Fibroblast of villous mesenchyme (primary cell): ENCODE measurements at regions not wholly inside any gene's neighbourhood (a gene's known extent, or its start where the extent isn't known, plus 50 kb on each side); places are given as distances from the start of the nearest gene placed in this dataset.
"Not testable (repeated sequence)": the region's sequence is repeated elsewhere in the genome, so short reads cannot be mapped to it uniquely, and the experiment has no call there.

Experiments
- DNase-seq: peaks from one replicate; pipeline ENCODE4 v3.0.0-alpha.2; 2010; ENCODE audit warnings: low read depth
- H3K4me3 ChIP-seq: 2 replicates; pipeline ENCODE4 v1.5.1; 2011; ENCODE audit warnings: low read depth, mild to moderate bottlenecking, low read length
- TF ChIP-seq, protein P1 (sequence below): IDR thresholded peaks from 2 replicates; pipeline ENCODE4 v1.5.1; 2012; ENCODE audit warnings: low read depth, mild to moderate bottlenecking, low read length; ENCODE audit not compliant: insufficient read depth

DNA sequence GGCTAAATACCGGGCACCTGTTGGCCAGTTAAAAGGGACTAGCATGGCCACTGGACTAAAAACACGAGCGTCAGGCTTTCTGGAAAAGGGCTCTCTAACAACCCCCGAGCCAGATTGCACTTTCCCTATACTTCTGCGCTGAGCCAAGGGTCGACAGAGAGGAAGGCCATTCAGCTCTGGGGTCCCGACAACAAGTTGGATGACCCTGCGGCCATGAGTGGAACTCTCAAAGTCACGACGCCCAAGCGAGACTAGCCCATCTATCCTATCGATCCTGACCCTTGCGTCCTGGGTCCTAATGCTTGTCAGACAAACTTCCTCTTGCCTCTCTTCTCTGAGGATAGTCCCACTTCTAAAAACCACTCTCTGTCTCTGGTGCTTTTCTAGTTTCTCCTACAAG, 99.9 kb upstream of the PRDX6 start:
- TF ChIP-seq, protein P1, sequence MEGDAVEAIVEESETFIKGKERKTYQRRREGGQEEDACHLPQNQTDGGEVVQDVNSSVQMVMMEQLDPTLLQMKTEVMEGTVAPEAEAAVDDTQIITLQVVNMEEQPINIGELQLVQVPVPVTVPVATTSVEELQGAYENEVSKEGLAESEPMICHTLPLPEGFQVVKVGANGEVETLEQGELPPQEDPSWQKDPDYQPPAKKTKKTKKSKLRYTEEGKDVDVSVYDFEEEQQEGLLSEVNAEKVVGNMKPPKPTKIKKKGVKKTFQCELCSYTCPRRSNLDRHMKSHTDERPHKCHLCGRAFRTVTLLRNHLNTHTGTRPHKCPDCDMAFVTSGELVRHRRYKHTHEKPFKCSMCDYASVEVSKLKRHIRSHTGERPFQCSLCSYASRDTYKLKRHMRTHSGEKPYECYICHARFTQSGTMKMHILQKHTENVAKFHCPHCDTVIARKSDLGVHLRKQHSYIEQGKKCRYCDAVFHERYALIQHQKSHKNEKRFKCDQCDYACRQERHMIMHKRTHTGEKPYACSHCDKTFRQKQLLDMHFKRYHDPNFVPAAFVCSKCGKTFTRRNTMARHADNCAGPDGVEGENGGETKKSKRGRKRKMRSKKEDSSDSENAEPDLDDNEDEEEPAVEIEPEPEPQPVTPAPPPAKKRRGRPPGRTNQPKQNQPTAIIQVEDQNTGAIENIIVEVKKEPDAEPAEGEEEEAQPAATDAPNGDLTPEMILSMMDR = no peak
- DNase-seq = no peak
- no peak overlapping the region for H3K4me3 ChIP-seq

DNA sequence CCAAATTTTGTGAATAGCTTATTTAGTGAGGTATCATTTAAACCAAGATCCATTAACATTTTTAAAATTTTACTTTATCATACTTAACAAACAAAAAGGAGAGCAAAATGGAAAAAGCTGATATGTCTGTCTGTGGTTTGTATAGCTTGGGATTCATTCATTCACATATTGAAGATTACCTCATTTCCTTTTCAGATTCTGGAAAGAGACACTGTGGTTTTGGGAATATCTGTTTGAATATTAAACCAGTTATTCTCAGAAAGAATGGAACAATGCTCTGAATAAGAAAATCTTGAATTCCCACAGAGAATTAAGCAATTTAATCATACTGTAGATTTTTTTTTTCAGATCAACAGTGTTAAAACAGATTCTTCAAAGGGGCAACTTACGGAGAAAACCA, 93.8 kb upstream of the PRDX6 start:
- DNase-seq = no peak
- TF ChIP-seq, protein P1 = no peak
- no peak overlapping the region for H3K4me3 ChIP-seq

DNA sequence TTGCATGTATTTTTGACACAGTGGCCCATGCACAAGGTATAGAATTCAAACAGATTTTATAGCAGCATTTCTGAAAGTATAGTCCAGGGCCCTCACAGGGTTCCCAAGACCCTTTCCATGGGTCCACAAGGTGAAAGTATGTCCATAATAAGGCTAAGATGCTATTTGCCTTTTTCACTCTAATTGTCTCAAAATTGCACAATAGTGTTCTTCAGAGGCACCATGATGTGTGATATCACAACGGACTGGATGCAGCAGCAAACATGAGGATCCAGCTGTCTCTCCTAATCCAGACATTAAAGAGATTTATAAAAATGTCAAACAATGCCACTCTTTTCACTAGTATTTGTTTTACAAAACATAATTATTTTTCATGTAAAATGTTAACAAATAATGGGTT, 88.8 kb upstream of the PRDX6 start:
- DNase-seq = no peak
- H3K4me3 ChIP-seq = no peak overlapping the region
- TF ChIP-seq, protein P1 = no peak

DNA sequence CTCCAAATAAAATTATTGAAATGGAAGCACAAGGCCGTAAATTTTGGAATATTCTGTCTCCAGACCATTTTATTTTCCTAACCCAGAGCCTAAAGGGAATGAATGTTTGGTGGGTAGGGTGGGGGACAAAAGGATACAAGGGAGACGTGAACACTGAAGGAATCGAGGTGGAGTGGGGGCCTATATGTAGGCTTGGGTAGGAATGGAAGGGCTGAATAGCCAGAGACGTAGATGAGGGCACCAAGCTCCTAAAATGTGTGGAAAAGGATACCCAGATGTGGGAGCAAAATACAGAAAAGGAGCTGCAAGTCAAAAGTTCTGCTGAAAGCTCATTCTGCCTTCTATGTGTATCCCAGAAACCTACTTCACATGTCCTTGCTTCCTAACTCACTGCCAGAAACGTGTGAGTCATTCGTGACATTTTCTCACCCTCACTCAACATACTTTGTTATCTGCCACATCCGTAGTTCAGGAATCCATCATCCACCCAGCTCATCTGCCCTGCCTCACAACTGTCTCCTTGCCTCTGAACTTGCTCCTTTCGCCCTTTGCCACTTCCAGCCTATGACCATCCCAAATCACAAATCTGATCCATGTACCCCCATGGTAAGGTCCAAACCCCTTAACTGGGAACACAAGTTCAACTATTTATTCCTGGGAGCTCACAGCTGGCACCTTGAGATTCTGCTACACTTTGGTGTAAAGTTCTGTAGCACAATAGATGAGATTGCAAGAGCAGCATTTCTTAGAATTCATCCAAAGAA, 84.1 kb upstream of the PRDX6 start:
- H3K4me3 ChIP-seq = no peak overlapping the region
- peak; percentile 93 for DNase-seq
- TF ChIP-seq, protein P1 = no peak

DNA sequence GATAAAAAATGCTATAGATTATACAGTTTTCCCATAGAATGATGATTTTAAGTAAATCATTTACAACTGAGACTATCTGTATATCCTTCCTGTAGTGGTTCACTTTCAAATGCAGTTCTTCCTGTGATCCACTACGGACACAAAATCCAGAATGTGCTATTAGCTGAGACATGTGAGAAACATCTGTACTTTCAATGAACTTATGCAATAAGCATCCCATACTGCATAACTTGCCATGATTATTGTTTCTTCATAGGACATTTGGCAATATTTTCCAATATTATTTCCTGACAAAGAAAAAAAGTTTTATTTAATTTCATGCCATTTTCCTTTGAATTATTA, 83.5 kb upstream of the PRDX6 start:
- H3K4me3 ChIP-seq = no peak overlapping the region
- TF ChIP-seq, protein P1 = no peak
- peak; percentile 89 for DNase-seq

DNA sequence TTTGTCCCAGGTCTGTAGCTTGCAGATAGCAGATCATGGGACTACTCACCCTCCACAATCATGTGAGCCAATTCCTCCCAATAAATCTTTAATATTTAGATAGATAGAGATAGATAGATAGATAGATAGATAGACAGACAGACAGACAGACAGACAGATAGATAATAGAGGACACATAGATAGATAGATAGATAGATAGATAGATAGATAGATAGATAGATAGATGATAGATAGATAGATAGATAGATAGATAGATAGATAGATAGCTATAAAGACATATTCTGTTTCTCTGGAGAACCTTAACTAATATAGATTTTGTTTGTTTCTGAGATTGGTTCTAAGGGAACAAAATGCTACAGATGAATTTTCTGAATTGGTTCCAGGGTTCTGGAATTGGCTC, 82.3 kb upstream of the PRDX6 start:
- DNase-seq, H3K4me3 ChIP-seq: not testable (repeated sequence)

DNA sequence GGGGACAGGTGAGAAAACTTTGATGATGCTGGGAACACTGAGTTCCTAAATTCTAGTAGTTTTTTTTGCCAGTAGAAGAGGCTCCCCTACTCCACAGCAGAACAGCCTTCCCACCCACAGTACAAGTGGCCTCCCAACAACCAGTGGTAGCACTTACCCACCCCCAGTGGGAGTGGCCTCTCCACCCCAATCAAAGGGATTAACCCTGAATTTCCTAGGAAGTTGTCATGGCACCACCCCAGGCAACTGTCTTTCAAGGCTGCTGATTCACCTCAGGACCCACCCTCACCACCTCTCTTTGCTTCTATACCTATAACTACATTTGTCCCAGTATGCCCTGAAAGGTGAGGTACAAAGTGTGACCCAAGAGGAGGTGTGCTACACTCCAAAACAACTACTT, 81.4 kb upstream of the PRDX6 start:
- TF ChIP-seq, protein P1 = no peak
- no peak overlapping the region for H3K4me3 ChIP-seq
- no peak for DNase-seq
